Lower leg skin (tissue), 4 donors: ENCODE measurements at regions not wholly inside any gene's neighbourhood (a gene's known extent, or its start where the extent isn't known, plus 50 kb on each side); places are given as distances from the start of the nearest gene placed in this dataset.

Experiments
- DNase-seq, 2 donors: peaks; one replicate each; pipeline ENCODE4 v3.0.0-alpha.2; 2019; ENCODE audit warnings: low spot score in 2 of 2
- H3K4me3 ChIP-seq: fragments of 200-600 bp; sonication (generic); 2 replicates; pipeline ENCODE4 v1.5.1; 2017; ENCODE audit warnings: mild to moderate bottlenecking, low read depth; ENCODE audit not compliant: poor library complexity, severe bottlenecking
- CTCF ChIP-seq, 3 donors: fragments of 450-650 bp; IDR thresholded peaks; one replicate each; pipeline ENCODE4 v1.5.1; 2016; ENCODE audit warnings: antibody characterized with exemption in 3 of 3, mild to moderate bottlenecking in 3 of 3, moderate library complexity in 2 of 3
- POLR2A ChIP-seq, 2 donors: fragments of 450-650 bp; IDR thresholded peaks; one replicate each; pipeline ENCODE4 v1.6.1; 2016 to 2017; ENCODE audit warnings: antibody characterized with exemption in 2 of 2, mild to moderate bottlenecking in 1 of 2, moderate library complexity in 1 of 2
- WGBS, 2 donors: methylation state at CpG; one replicate each; pipeline ENCODE4 v1.1.5; 2018; 5-methylcytosine and 5-hydroxymethylcytosine counted together
- intact Hi-C: fragments of 100-400 bp; cut with DNase I; formaldehyde crosslinking; loops from one replicate; pipeline ENCODE4 v1.15.0; 2023; ENCODE audit warnings: low total_unique reads

- WGBS, 2 donors: 81 to 95% methylated on average over 1 of the region's 1 CpG
- H3K4me3 ChIP-seq: no peak overlapping the region
- no peak for TF ChIP-seq POLR2A (IDR thresholded peaks at IDR 0.05)
- no peak for TF ChIP-seq CTCF (IDR thresholded peaks at IDR 0.05)
- DNase-seq: no peak
- intact Hi-C loops: no loop called here
These were observed 719.3 kb downstream of the JRKL start for GRCh38 chr11:97109078-97109477.

GRCh38 chr11:97110376-97110775, 720.6 kb downstream of the JRKL start:
- DNase-seq: no peak
- intact Hi-C loops: no loop called here
- H3K4me3 ChIP-seq: no peak overlapping the region
- TF ChIP-seq CTCF (IDR thresholded peaks at IDR 0.05) (no peak), POLR2A (IDR thresholded peaks at IDR 0.05) (no peak)
- WGBS, 2 donors: 77 to 82% methylated on average over 4 of the region's 4 CpGs

GRCh38 chr11:97111559-97111958, 721.7 kb downstream of the JRKL start:
- DNase-seq: no peak
- WGBS, 2 donors: 89 to 94% methylated on average over 11 of the region's 11 CpGs
- intact Hi-C loops: no loop called here
- no peak for TF ChIP-seq POLR2A (IDR thresholded peaks at IDR 0.05)
- TF ChIP-seq CTCF (IDR thresholded peaks at IDR 0.05): no peak
- H3K4me3 ChIP-seq: no peak overlapping the region

- DNase-seq: no peak
- TF ChIP-seq CTCF (IDR thresholded peaks at IDR 0.05): no peak
- TF ChIP-seq POLR2A (IDR thresholded peaks at IDR 0.05): no peak
- no peak overlapping the region for H3K4me3 ChIP-seq
- 65 to 72% methylated on average over 2 of the region's 2 CpGs for WGBS, 2 donors
- intact Hi-C loops: no loop called here
These were observed 728.9 kb downstream of the JRKL start for GRCh38 chr11:97118614-97119200.

- no peak for TF ChIP-seq POLR2A (IDR thresholded peaks at IDR 0.05)
- intact Hi-C loops: no loop called here
- no peak for DNase-seq
- no peak overlapping the region for H3K4me3 ChIP-seq
- 37 to 38% methylated on average over 2 of the region's 2 CpGs for WGBS, 2 donors
These were observed 733.4 kb downstream of the JRKL start for GRCh38 chr11:97123237-97123636.

- no peak for TF ChIP-seq POLR2A (IDR thresholded peaks at IDR 0.05)
- TF ChIP-seq CTCF (IDR thresholded peaks at IDR 0.05): no peak
- 81 to 86% methylated on average over 1 of the region's 1 CpG for WGBS, 2 donors
- no peak for DNase-seq
- no peak overlapping the region for H3K4me3 ChIP-seq
- intact Hi-C loops: no loop called here
These were observed 746.3 kb downstream of the JRKL start for GRCh38 chr11:97136067-97136466.
